PC-9 (cell line): ENCODE measurements at regions not wholly inside any gene's neighbourhood (a gene's known extent, or its start where the extent isn't known, plus 50 kb on each side); places are given as distances from the start of the nearest gene placed in this dataset.

Source experiments
- BruUV-seq: library from RNA; stranded (reverse); fragments of 400-500 nt; replicated peaks from 2 replicates; lab custom pipeline; 2021; lab: Mats Ljungman, UMichigan
- CTCF ChIA-PET: fragments of 300-600 bp; sonication (Branson Sonifier 250); formaldehyde crosslinking; loops from one replicate; lab custom pipeline; 2022; ENCODE audit warnings: antibody characterized with exemption; lab: Charles Lee
- POLR2A ChIA-PET: fragments of 300-600 bp; sonication (Branson Sonifier 250); formaldehyde crosslinking; loops from one replicate; lab custom pipeline; 2022; ENCODE audit warnings: antibody characterized with exemption; ENCODE audit not compliant: unreplicated experiment; lab: Charles Lee
- DNase-seq, 2 experiments: peaks; one replicate each; pipeline versions ENCODE4 v3.0.0 to v3.0.0-alpha.2; 2015 to 2022; ENCODE audit warnings: mixed read lengths in 1 of 2
- H2AFZ ChIP-seq: fragments of 200-600 bp; sonication (generic); 2 replicates; pipeline ENCODE4 v1.8.1; 2017; ENCODE audit warnings: antibody characterized with exemption
- H3F3A ChIP-seq: fragments of 200-600 bp; sonication (generic); 2 replicates; pipeline ENCODE4 v1.8.1; 2017; ENCODE audit warnings: antibody characterized with exemption, mild to moderate bottlenecking, low read depth; ENCODE audit not compliant: insufficient read depth
- H3K27ac ChIP-seq: fragments of 200-600 bp; sonication (generic); 2 replicates; pipeline ENCODE4 v1.6.1; 2016; ENCODE audit warnings: mixed run types
- H3K27me3 ChIP-seq: fragments of 200-600 bp; sonication (generic); 2 replicates; pipeline ENCODE4 v1.6.1; 2016; ENCODE audit warnings: low read depth, mixed run types; ENCODE audit not compliant: insufficient read depth
- H3K36me3 ChIP-seq: fragments of 200-600 bp; sonication (generic); 2 replicates; pipeline ENCODE4 v1.6.1; 2016; ENCODE audit warnings: low read depth, mixed run types
- H3K4me1 ChIP-seq: fragments of 200-600 bp; sonication (generic); replicated peaks from 2 replicates; pipeline ENCODE4 v1.6.1; 2016; ENCODE audit warnings: mixed run types; ENCODE audit not compliant: insufficient read depth
- H3K4me2 ChIP-seq: fragments of 200-600 bp; sonication (generic); 2 replicates; pipeline ENCODE4 v1.6.1; 2017; ENCODE audit warnings: mixed run types
- H3K4me3 ChIP-seq: fragments of 200-600 bp; sonication (generic); 2 replicates; pipeline ENCODE4 v1.6.1; 2016; ENCODE audit warnings: mixed run types
- H3K79me2 ChIP-seq: fragments of 200-600 bp; sonication (generic); 2 replicates; pipeline ENCODE4 v1.6.1; 2017; ENCODE audit warnings: low read depth, mixed run types
- H3K9me2 ChIP-seq: fragments of 200-600 bp; sonication (generic); 2 replicates; pipeline ENCODE4 v1.8.1; 2017; ENCODE audit warnings: mild to moderate bottlenecking; ENCODE audit not compliant: insufficient read depth
- H3K9me3 ChIP-seq: fragments of 200-600 bp; sonication (generic); 2 replicates; pipeline ENCODE4 v1.8.1; 2016; ENCODE audit warnings: low read depth; ENCODE audit not compliant: insufficient read depth
- H4K20me1 ChIP-seq: fragments of 200-600 bp; sonication (generic); 2 replicates; pipeline ENCODE4 v1.8.1; 2017; ENCODE audit not compliant: insufficient read depth
- EZH2 ChIP-seq: fragments of 200-600 bp; sonication (generic); IDR thresholded peaks from 2 replicates; pipeline ENCODE4 v1.8.0; 2017; ENCODE audit warnings: antibody characterized with exemption, low read depth
- intact Hi-C: fragments of 100-400 bp; cut with micrococcal nuclease; formaldehyde crosslinking; loops from one replicate; pipeline ENCODE4 v1.10.0; 2022; ENCODE audit not compliant: unreplicated experiment
- TF ChIP-seq, protein P1 (sequence below): fragments of 200-600 bp; sonication (generic); conservative IDR thresholded peaks from 2 replicates; pipeline ENCODE4 v1.6.1; 2017; ENCODE audit warnings: mixed run types, antibody characterized with exemption, mild to moderate bottlenecking, moderate library complexity

DNA sequence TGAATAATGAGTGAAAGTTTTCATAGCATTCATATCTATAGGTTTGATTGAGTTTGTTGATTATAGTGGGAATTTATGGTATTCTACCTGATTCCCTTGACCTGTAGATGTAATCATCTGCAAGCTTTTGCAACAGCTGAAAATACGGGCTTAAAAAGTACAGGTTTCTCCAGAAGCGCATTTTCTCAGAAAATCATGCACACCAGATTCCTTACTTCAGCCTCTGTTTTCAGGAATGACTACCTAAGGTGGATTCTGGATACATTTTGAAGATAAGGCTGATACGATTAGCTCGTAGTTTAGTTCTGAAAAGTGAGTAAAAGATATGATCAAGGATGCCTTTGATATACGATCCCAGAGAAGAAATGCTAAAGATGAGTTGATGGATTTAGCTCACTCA lies 694.8 kb upstream of the CDH10 start:
- Histone ChIP-seq H4K20me1 (no peaks in the 10 kb centered on the region), H3K36me3 (no peaks in the 10 kb centered on the region), H3K27me3 (no peaks in the 10 kb centered on the region), H3K4me3 (no peak overlapping the region), H3K9me2 (no peaks in the 10 kb centered on the region), H2AFZ (no peak overlapping the region), H3F3A (no peaks in the 10 kb centered on the region), H3K4me1 (no peaks in the 10 kb centered on the region), H3K9me3 (no peaks in the 10 kb centered on the region), H3K79me2 (no peaks in the 10 kb centered on the region), H3K4me2 (no peak overlapping the region), H3K27ac (no peak overlapping the region)
- ChIA-PET CTCF (no interaction called here), POLR2A (no interaction called here)
- BruUV-seq, result no TSS peak
- intact Hi-C loops, result no loop called here
- no peak for DNase-seq
- TF ChIP-seq, protein P1, sequence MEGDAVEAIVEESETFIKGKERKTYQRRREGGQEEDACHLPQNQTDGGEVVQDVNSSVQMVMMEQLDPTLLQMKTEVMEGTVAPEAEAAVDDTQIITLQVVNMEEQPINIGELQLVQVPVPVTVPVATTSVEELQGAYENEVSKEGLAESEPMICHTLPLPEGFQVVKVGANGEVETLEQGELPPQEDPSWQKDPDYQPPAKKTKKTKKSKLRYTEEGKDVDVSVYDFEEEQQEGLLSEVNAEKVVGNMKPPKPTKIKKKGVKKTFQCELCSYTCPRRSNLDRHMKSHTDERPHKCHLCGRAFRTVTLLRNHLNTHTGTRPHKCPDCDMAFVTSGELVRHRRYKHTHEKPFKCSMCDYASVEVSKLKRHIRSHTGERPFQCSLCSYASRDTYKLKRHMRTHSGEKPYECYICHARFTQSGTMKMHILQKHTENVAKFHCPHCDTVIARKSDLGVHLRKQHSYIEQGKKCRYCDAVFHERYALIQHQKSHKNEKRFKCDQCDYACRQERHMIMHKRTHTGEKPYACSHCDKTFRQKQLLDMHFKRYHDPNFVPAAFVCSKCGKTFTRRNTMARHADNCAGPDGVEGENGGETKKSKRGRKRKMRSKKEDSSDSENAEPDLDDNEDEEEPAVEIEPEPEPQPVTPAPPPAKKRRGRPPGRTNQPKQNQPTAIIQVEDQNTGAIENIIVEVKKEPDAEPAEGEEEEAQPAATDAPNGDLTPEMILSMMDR, result no peak
- no peak for TF ChIP-seq EZH2

DNA sequence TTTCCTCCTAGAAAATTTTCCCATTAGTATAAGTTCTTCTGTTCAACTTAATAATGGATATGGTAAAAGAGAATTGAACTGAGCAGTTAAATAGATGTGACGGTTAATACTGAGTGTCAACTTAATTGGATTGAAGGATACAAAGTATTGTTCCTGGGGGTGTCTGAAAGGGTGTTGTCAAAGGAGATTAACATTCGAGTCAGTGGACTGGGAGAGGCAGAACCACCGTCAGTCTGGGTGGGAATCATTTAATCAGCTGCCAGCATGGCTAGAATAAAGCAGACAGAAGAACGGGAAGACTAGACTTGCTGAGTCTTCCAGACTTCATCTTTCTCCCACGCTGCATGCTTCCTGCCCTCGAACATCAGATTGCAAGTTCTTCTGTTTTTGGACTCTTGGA lies 689.6 kb upstream of the CDH10 start:
- no peaks in the 10 kb centered on the region for H3F3A ChIP-seq
- H3K9me2 ChIP-seq, result no peaks in the 10 kb centered on the region; the same call in 1 of the 2 replicates
- no peaks in the 10 kb centered on the region for H4K20me1 ChIP-seq
- no peak overlapping the region for H2AFZ ChIP-seq
- no TSS peak for BruUV-seq
- no peaks in the 10 kb centered on the region for H3K27me3 ChIP-seq
- H3K4me2 ChIP-seq, result no peak overlapping the region
- ChIA-PET CTCF (no interaction called here), POLR2A (no interaction called here)
- H3K79me2 ChIP-seq, result no peaks in the 10 kb centered on the region
- no peaks in the 10 kb centered on the region for H3K36me3 ChIP-seq
- intact Hi-C loops, result no loop called here
- H3K4me3 ChIP-seq, result no peak overlapping the region
- no peaks in the 10 kb centered on the region for H3K4me1 ChIP-seq
- no peak overlapping the region for H3K27ac ChIP-seq
- TF ChIP-seq, protein P1, result no peak
- TF ChIP-seq EZH2, result no peak
- no peaks in the 10 kb centered on the region for H3K9me3 ChIP-seq
- DNase-seq, result no peak

DNA sequence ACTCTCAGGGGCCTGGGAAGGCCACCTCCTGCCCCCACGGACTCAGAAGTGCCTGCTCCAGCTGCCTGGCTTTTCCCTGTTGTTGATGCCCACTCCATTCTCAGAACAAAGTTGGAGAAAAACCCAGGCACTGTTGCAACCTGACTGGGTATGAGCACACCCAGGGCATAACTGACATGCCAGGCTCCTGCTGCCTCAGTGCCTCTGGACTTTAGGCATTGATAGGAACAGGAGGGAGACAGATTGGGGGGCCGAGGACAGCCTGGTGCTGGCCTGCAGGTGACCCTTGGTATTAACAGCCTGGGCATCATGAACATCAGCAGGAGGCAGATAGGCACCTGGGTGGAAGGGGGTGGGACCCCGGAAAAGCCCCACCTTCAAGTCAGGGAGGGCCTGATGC lies 685.9 kb upstream of the CDH10 start:
- Histone ChIP-seq H3K27ac (no peak overlapping the region), H3F3A (no peaks in the 10 kb centered on the region), H3K4me3 (no peak overlapping the region), H3K9me2 (no peaks in the 10 kb centered on the region; the same call in 1 of the 2 replicates), H3K27me3 (no peaks in the 10 kb centered on the region), H3K4me2 (no peak overlapping the region), H3K79me2 (no peaks in the 10 kb centered on the region), H3K9me3 (no peaks in the 10 kb centered on the region), H3K4me1 (no peaks in the 10 kb centered on the region), H2AFZ (no peak overlapping the region), H4K20me1 (no peaks in the 10 kb centered on the region), H3K36me3 (no peaks in the 10 kb centered on the region)
- no TSS peak for BruUV-seq
- CTCF ChIA-PET, result no interaction called here
- intact Hi-C loops, result no loop called here
- no peak for DNase-seq
- POLR2A ChIA-PET, result no interaction called here
- TF ChIP-seq EZH2, result no peak

DNA sequence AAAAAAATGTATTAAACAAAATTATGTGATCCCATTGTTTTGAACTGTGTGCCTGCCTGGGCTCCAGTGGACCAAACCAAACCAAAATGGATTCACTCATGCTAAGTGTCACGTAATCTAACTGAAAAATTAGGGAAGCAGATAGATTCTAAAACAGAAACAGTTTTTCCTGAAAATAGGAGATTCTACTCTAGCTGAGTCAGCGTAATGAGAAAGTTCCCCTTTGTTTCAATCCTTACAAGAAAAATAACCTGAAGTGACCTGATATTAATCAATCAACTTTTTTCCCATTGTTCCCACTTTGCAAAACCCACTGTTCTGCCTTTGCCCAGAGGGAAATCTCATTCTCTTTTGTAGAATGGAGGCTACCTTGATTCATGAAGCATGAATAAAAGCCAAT lies 682.4 kb upstream of the CDH10 start:
- CTCF ChIA-PET, result no interaction called here
- Histone ChIP-seq H3K9me2 (no peaks in the 10 kb centered on the region), H4K20me1 (no peaks in the 10 kb centered on the region), H3K4me1 (no peaks in the 10 kb centered on the region), H3K27ac (no peak overlapping the region), H3K27me3 (no peaks in the 10 kb centered on the region), H2AFZ (no peak overlapping the region), H3K4me2 (no peak overlapping the region), H3K4me3 (no peak overlapping the region), H3F3A (no peaks in the 10 kb centered on the region), H3K9me3 (no peaks in the 10 kb centered on the region), H3K36me3 (no peaks in the 10 kb centered on the region), H3K79me2 (no peaks in the 10 kb centered on the region)
- DNase-seq, result no peak
- TF ChIP-seq, protein P1, result no peak
- no peak for TF ChIP-seq EZH2
- intact Hi-C loops, result no loop called here
- POLR2A ChIA-PET, result no interaction called here
- BruUV-seq, result no TSS peak
